Lung (tissue), 11 donors: ENCODE measurements at regions not wholly inside any gene's neighbourhood (a gene's known extent, or its start where the extent isn't known, plus 50 kb on each side); places are given as distances from the start of the nearest gene placed in this dataset.
A peak's percentile ranks its signal among the peaks of the same experiment; 100 is the strongest.
"Not testable (repeated sequence)": the region's sequence is repeated elsewhere in the genome, so short reads cannot be mapped to it uniquely, and the experiment has no call there.

Source experiments
- ATAC-seq: fragments of 200-7000 bp; cut with Tn5 transposase; one replicate; pipeline ENCODE4 v1.9.1; 2020; ENCODE audit warnings: moderate number of reproducible peaks; ENCODE audit not compliant: insufficient read depth, low FRiP score
- DNase-seq, 3 donors: peaks; one replicate each; pipeline ENCODE4 v3.0.0-alpha.2; 2013 to 2017
- H3K27ac ChIP-seq, 2 donors: one replicate each; pipeline ENCODE4 v1.5.1; 2013; ENCODE audit warnings: mild to moderate bottlenecking in 2 of 2, moderate library complexity in 2 of 2, control low read depth in 1 of 2, inconsistent platforms in 1 of 2, low read depth in 1 of 2, low read length in 1 of 2
- H3K27me3 ChIP-seq, 3 donors: one replicate each; pipeline ENCODE4 v1.5.1; 2013; ENCODE audit warnings: low read length in 2 of 3; ENCODE audit not compliant: control insufficient read depth in 3 of 3, insufficient read depth in 3 of 3
- H3K36me3 ChIP-seq, 4 donors: one replicate each; pipeline ENCODE4 v1.5.1; 2013; ENCODE audit warnings: low read length in 4 of 4, mild to moderate bottlenecking in 1 of 4, moderate library complexity in 1 of 4; ENCODE audit not compliant: control insufficient read depth in 4 of 4, insufficient read depth in 4 of 4
- H3K4me1 ChIP-seq, 5 donors: one replicate each; pipeline ENCODE4 v1.5.1; 2013; ENCODE audit warnings: low read length in 5 of 5, mild to moderate bottlenecking in 2 of 5, moderate library complexity in 1 of 5; ENCODE audit not compliant: control insufficient read depth in 5 of 5, insufficient read depth in 5 of 5
- H3K4me3 ChIP-seq: one replicate; pipeline ENCODE4 v1.5.1; 2013; ENCODE audit warnings: mild to moderate bottlenecking, control low read depth, moderate library complexity
- H3K9ac ChIP-seq, 2 donors: one replicate each; pipeline ENCODE4 v1.5.1; 2013; ENCODE audit warnings: low read length in 2 of 2, control low read depth in 1 of 2; ENCODE audit not compliant: insufficient read depth in 1 of 2
- H3K9me3 ChIP-seq, 4 donors: one replicate each; pipeline ENCODE4 v1.5.1; 2013; ENCODE audit warnings: low read length in 3 of 4, mild to moderate bottlenecking in 1 of 4, moderate library complexity in 1 of 4; ENCODE audit not compliant: control insufficient read depth in 4 of 4, insufficient read depth in 3 of 4
- CTCF ChIP-seq: IDR thresholded peaks from 2 replicates; pipeline ENCODE4 v1.5.1; 2012; ENCODE audit warnings: mild to moderate bottlenecking; ENCODE audit errors: control extremely low read depth, extremely low read depth
- WGBS, 2 donors: extraction: QIAGEN DNeasy Blood & Tissue Kit; methylation state at CpG; one replicate each; pipeline ENCODE4 v1.1.7; 2013; 5-methylcytosine and 5-hydroxymethylcytosine counted together
- donor health status: control.
- donor health status: control.
- donor health status: Bipolar disorder and iron deficiency.
- donor health status: healthy.
- donor health status: DM: yes; HTN: yes; CAD: no.

GRCh38 chr10:80855348-80855971 lies 317.8 kb downstream of the SH2D4B start:
- Histone ChIP-seq H3K4me1 (no peaks in the 10 kb centered on the region), H3K9ac (no peak overlapping the region), H3K36me3 (no peaks in the 10 kb centered on the region), H3K27ac (no peak overlapping the region), H3K9me3 (peaks cover 0 to 2% (median 0%) of the 10 kb centered on the region in 4 donors), H3K4me3 (no peak overlapping the region), H3K27me3 (no peaks in the 10 kb centered on the region)
- no peak for TF ChIP-seq CTCF
- ATAC-seq (no peak), DNase-seq (peak; percentile 10 to 28 (median 21))
- 42 to 45% methylated on average over 5 of the region's 5 CpGs for WGBS, 2 donors

DNA sequence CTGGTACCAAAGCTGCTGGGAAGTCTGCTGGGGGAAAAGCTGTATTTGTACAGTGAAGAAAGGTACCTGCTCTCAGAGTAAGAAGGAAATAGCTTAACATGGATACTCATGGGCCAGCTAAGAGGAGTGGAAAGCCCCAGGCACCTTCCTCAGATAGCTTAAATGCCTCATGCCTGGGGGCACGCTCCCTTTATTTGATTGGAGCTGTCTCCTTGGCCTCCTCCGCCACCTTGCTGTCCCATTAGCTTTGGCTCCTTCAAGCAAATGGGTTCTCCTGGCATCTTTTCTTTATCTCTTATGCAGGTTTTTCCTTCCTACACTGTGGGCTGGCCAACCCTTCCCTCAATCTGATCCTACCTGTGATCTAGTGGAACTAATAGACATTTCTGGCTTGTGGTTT lies 318.5 kb downstream of the SH2D4B start:
- 91 to 97% methylated on average over 2 of the region's 2 CpGs for WGBS, 2 donors
- DNase-seq (no peak), ATAC-seq (no peak)
- Histone ChIP-seq H3K27me3 (no peaks in the 10 kb centered on the region), H3K4me1 (no peaks in the 10 kb centered on the region), H3K9me3 (peaks cover 0 to 2% (median 0%) of the 10 kb centered on the region in 4 donors), H3K27ac (no peak overlapping the region), H3K4me3 (no peak overlapping the region), H3K36me3 (no peaks in the 10 kb centered on the region), H3K9ac (no peak overlapping the region)
- no peak for TF ChIP-seq CTCF

- not testable (repeated sequence) for ATAC-seq, DNase-seq
- WGBS, 2 donors: 96 to 99% methylated on average over 13 to 22 of the region's 22 CpGs
These were observed 321.6 kb downstream of the SH2D4B start for GRCh38 chr10:80859279-80859678.

DNA sequence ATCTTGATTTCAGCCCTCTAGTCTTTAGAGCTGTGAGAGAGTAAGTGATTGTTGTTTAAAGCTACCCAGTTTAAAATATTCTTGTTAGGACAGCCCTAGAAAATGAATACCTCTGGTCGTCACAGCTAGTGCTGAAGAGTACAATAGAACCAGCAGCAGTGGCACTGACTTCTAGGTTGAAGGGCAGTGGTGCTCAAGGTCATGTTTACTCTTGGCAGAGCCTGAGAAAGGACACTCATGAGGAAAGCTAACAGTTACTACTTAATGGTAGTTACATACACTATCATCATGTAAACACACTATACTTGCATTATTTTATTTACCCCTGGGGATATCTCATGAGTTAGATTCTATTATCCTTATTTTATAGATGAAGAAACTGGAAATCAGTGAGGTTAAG lies 323.0 kb downstream of the SH2D4B start:
- no peak for DNase-seq
- WGBS, 2 donors: 60 to 81% methylated on average over 1 of the region's 1 CpG

More at GRCh38 chr10:80859279-80859678, 321.6 kb downstream of the SH2D4B start:
- not testable (repeated sequence) for H3K9me3 ChIP-seq, H3K4me1 ChIP-seq, H3K36me3 ChIP-seq, H3K9ac ChIP-seq, H3K4me3 ChIP-seq, H3K27ac ChIP-seq, H3K27me3 ChIP-seq

More for the DNA sequence above, 323.0 kb downstream of the SH2D4B start:
- no peaks in the 10 kb centered on the region for H3K36me3 ChIP-seq
- no peak overlapping the region for H3K27ac ChIP-seq
- no peaks in the 10 kb centered on the region for H3K9me3 ChIP-seq
- no peak for TF ChIP-seq CTCF
- no peak overlapping the region for H3K9ac ChIP-seq
- H3K4me3 ChIP-seq: no peak overlapping the region
- no peaks in the 10 kb centered on the region for H3K4me1 ChIP-seq
- no peak for ATAC-seq
- no peaks in the 10 kb centered on the region for H3K27me3 ChIP-seq
